PC-3 (cell line): ENCODE measurements at regions not wholly inside any gene's neighbourhood (a gene's known extent, or its start where the extent isn't known, plus 50 kb on each side); places are given as distances from the start of the nearest gene placed in this dataset.

ENCODE experiments used
- EZH2 ChIP-seq: fragments of 300-600 bp; sonication (generic); IDR thresholded peaks from one replicate; pipeline ENCODE4 v1.6.1; 2017; ENCODE audit warnings: antibody characterized with exemption, mild to moderate bottlenecking, low read length; ENCODE audit not compliant: unreplicated experiment
- TF ChIP-seq, protein P1 (sequence below): fragments of 300-600 bp; sonication (generic); conservative IDR thresholded peaks from 2 replicates; pipeline ENCODE4 v1.5.1; 2017; ENCODE audit warnings: antibody characterized with exemption, low read depth, mild to moderate bottlenecking, low read length

DNA sequence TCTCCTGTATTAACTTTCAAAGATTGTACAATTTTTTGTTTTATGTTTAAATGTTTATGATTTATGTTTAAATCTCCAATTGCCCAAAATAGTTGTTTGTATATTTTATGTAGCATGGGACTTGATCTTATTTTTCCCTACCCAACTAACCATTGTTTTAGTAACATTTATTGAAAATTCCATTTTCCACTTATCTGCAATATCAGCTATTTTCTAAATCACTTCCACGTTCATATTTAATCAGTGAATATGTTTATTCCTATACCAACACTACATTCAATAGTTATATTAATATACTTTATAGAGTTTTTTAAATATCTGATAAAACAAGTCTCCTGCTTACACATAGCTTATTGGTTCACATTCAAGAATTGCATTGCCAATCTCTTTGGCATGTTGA lies 532.2 kb downstream of the CHSY3 start:
- TF ChIP-seq, protein P1, sequence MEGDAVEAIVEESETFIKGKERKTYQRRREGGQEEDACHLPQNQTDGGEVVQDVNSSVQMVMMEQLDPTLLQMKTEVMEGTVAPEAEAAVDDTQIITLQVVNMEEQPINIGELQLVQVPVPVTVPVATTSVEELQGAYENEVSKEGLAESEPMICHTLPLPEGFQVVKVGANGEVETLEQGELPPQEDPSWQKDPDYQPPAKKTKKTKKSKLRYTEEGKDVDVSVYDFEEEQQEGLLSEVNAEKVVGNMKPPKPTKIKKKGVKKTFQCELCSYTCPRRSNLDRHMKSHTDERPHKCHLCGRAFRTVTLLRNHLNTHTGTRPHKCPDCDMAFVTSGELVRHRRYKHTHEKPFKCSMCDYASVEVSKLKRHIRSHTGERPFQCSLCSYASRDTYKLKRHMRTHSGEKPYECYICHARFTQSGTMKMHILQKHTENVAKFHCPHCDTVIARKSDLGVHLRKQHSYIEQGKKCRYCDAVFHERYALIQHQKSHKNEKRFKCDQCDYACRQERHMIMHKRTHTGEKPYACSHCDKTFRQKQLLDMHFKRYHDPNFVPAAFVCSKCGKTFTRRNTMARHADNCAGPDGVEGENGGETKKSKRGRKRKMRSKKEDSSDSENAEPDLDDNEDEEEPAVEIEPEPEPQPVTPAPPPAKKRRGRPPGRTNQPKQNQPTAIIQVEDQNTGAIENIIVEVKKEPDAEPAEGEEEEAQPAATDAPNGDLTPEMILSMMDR: no peak
- no peak for TF ChIP-seq EZH2
